GM23338 (cell line): ENCODE measurements at regions not wholly inside any gene's neighbourhood (a gene's known extent, or its start where the extent isn't known, plus 50 kb on each side); places are given as distances from the start of the nearest gene placed in this dataset.

Experiments used
- ATAC-seq: fragments of 200-7000 bp; cut with Tn5 transposase; 3 replicates; pipeline ENCODE4 v1.9.1; 2020
- DNase-seq: peaks from one replicate; pipeline ENCODE4 v3.0.0-alpha.2; 2015; ENCODE audit warnings: low spot score
- H2AFZ ChIP-seq: fragments of 200-600 bp; sonication (generic); 2 replicates; pipeline ENCODE4 v1.8.0; 2016; ENCODE audit warnings: antibody characterized with exemption, mild to moderate bottlenecking, moderate library complexity
- H3F3A ChIP-seq: fragments of 200-600 bp; sonication (generic); replicated peaks from 2 replicates; pipeline ENCODE4 v1.8.0; 2017; ENCODE audit warnings: antibody characterized with exemption, mixed run types, low read depth
- H3K27ac ChIP-seq: fragments of 200-600 bp; sonication (generic); 2 replicates; pipeline ENCODE4 v1.6.1; 2016; ENCODE audit warnings: low read depth
- H3K27me3 ChIP-seq: fragments of 200-600 bp; sonication (generic); 2 replicates; pipeline ENCODE4 v1.8.0; 2016; ENCODE audit warnings: mild to moderate bottlenecking, mixed run types, moderate library complexity; ENCODE audit not compliant: insufficient read depth
- H3K36me3 ChIP-seq: fragments of 200-600 bp; sonication (generic); 2 replicates; pipeline ENCODE4 v1.8.0; 2016; ENCODE audit warnings: mild to moderate bottlenecking; ENCODE audit not compliant: insufficient read depth
- H3K4me1 ChIP-seq: fragments of 200-600 bp; sonication (generic); 2 replicates; pipeline ENCODE4 v1.8.0; 2016; ENCODE audit warnings: mild to moderate bottlenecking, moderate library complexity; ENCODE audit not compliant: insufficient read depth
- H3K4me2 ChIP-seq: fragments of 200-600 bp; sonication (generic); 2 replicates; pipeline ENCODE4 v1.7.1; 2017; ENCODE audit warnings: mixed run types
- H3K4me3 ChIP-seq: fragments of 200-600 bp; sonication (generic); 2 replicates; pipeline ENCODE4 v1.6.1; 2016; ENCODE audit warnings: mixed run types
- H3K79me2 ChIP-seq: fragments of 200-600 bp; sonication (generic); replicated peaks from 2 replicates; pipeline ENCODE4 v1.8.0; 2017; ENCODE audit warnings: mild to moderate bottlenecking; ENCODE audit not compliant: insufficient read depth
- H3K9me2 ChIP-seq: fragments of 200-600 bp; sonication (generic); 2 replicates; pipeline ENCODE4 v1.8.0; 2017; ENCODE audit not compliant: insufficient read depth
- H4K20me1 ChIP-seq: fragments of 200-600 bp; sonication (generic); replicated peaks from 2 replicates; pipeline ENCODE4 v1.8.0; 2017; ENCODE audit warnings: mild to moderate bottlenecking; ENCODE audit not compliant: insufficient read depth
- H3K27ac Mint-ChIP-seq: 2 replicates; pipeline ENCODE4 v1.8.0; 2020; ENCODE audit warnings: inconsistent platforms, mild to moderate bottlenecking, moderate library complexity, mixed read lengths
- H3K27me3 Mint-ChIP-seq: 3 replicates; pipeline ENCODE4 v1.8.0; 2022; ENCODE audit warnings: low read depth, mild to moderate bottlenecking, moderate library complexity, mixed read lengths, inconsistent platforms; ENCODE audit not compliant: insufficient read depth, poor library complexity
- H3K36me3 Mint-ChIP-seq: 3 replicates; pipeline ENCODE4 v1.8.0; 2021; ENCODE audit warnings: low read depth, mild to moderate bottlenecking, inconsistent platforms, moderate library complexity, mixed read lengths
- H3K4me1 Mint-ChIP-seq: 3 replicates; pipeline ENCODE4 v1.8.0; 2020; ENCODE audit warnings: mild to moderate bottlenecking, inconsistent platforms, mixed read lengths
- H3K4me3 Mint-ChIP-seq: 3 replicates; pipeline ENCODE4 v1.8.0; 2021; ENCODE audit warnings: moderate library complexity, mild to moderate bottlenecking, inconsistent platforms, mixed read lengths
- H3K9me3 Mint-ChIP-seq: 3 replicates; pipeline ENCODE4 v1.8.0; 2020; ENCODE audit warnings: moderate library complexity, mild to moderate bottlenecking, inconsistent platforms, mixed read lengths
- CREB1 ChIP-seq: fragments of 250-450 bp; sonication (Bioruptor Pico); IDR thresholded peaks from 2 replicates; pipeline ENCODE4 v1.5.0; 2020; ENCODE audit warnings: low read depth, mild to moderate bottlenecking, moderate library complexity
- POLR2AphosphoS5 ChIP-seq: IDR thresholded peaks from 2 replicates; pipeline ENCODE4 v1.6.1; 2016; ENCODE audit warnings: antibody characterized with exemption, low read depth
- TF ChIP-seq, protein P1 (sequence below): fragments of 250-450 bp; sonication (Bioruptor Pico); IDR thresholded peaks from 2 replicates; pipeline ENCODE4 v1.5.0; 2020; ENCODE audit warnings: mild to moderate bottlenecking, moderate library complexity
- TF ChIP-seq, protein P2 (sequence below), 2 experiments: fragments of 200-600 bp in 1 of 2; sonication (generic) in 1 of 2; conservative IDR thresholded peaks; 2 replicates each; pipeline versions ENCODE4 v1.5.1 to v1.6.1; 2016 to 2017; ENCODE audit warnings: antibody characterized with exemption in 2 of 2, low read depth in 2 of 2, mild to moderate bottlenecking in 2 of 2, moderate library complexity in 1 of 2

DNA sequence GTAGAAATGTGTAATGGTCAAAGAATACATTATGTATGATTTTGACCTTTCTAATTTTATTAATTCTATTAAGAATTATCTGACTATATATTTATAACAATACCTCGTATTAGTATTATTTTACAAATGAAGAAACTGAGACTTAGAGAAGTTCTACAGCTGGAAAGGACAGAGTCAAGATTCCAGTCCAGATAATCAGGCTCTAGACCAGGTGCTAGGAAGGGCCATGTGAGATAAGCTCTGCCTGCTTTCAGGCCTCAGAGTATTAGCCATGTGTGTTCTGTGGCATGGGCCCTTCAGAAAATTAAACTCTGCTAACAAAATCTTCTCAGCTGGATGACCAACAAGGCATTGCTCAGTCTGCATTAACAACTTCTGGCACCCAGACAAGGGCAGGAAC is 87.5 kb downstream of the CD200R1L start (continued):
- TF ChIP-seq, protein P1, sequence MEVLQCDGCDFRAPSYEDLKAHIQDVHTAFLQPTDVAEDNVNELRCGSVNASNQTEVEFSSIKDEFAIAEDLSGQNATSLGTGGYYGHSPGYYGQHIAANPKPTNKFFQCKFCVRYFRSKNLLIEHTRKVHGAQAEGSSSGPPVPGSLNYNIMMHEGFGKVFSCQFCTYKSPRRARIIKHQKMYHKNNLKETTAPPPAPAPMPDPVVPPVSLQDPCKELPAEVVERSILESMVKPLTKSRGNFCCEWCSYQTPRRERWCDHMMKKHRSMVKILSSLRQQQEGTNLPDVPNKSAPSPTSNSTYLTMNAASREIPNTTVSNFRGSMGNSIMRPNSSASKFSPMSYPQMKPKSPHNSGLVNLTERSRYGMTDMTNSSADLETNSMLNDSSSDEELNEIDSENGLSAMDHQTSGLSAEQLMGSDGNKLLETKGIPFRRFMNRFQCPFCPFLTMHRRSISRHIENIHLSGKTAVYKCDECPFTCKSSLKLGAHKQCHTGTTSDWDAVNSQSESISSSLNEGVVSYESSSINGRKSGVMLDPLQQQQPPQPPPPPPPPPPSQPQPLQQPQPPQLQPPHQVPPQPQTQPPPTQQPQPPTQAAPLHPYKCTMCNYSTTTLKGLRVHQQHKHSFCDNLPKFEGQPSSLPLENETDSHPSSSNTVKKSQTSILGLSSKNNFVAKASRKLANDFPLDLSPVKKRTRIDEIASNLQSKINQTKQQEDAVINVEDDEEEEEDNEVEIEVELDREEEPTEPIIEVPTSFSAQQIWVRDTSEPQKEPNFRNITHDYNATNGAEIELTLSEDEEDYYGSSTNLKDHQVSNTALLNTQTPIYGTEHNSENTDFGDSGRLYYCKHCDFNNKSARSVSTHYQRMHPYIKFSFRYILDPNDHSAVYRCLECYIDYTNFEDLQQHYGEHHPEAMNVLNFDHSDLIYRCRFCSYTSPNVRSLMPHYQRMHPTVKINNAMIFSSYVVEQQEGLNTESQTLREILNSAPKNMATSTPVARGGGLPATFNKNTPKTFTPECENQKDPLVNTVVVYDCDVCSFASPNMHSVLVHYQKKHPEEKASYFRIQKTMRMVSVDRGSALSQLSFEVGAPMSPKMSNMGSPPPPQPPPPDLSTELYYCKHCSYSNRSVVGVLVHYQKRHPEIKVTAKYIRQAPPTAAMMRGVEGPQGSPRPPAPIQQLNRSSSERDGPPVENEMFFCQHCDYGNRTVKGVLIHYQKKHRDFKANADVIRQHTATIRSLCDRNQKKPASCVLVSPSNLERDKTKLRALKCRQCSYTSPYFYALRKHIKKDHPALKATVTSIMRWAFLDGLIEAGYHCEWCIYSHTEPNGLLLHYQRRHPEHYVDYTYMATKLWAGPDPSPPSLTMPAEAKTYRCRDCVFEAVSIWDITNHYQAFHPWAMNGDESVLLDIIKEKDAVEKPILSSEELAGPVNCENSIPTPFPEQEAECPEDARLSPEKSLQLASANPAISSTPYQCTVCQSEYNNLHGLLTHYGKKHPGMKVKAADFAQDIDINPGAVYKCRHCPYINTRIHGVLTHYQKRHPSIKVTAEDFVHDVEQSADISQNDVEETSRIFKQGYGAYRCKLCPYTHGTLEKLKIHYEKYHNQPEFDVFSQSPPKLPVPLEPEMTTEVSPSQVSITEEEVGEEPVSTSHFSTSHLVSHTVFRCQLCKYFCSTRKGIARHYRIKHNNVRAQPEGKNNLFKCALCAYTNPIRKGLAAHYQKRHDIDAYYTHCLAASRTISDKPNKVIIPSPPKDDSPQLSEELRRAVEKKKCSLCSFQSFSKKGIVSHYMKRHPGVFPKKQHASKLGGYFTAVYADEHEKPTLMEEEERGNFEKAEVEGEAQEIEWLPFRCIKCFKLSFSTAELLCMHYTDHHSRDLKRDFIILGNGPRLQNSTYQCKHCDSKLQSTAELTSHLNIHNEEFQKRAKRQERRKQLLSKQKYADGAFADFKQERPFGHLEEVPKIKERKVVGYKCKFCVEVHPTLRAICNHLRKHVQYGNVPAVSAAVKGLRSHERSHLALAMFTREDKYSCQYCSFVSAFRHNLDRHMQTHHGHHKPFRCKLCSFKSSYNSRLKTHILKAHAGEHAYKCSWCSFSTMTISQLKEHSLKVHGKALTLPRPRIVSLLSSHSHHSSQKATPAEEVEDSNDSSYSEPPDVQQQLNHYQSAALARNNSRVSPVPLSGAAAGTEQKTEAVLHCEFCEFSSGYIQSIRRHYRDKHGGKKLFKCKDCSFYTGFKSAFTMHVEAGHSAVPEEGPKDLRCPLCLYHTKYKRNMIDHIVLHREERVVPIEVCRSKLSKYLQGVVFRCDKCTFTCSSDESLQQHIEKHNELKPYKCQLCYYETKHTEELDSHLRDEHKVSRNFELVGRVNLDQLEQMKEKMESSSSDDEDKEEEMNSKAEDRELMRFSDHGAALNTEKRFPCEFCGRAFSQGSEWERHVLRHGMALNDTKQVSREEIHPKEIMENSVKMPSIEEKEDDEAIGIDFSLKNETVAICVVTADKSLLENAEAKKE (CRISPR knock-in tag): no peak
- TF ChIP-seq, protein P2, sequence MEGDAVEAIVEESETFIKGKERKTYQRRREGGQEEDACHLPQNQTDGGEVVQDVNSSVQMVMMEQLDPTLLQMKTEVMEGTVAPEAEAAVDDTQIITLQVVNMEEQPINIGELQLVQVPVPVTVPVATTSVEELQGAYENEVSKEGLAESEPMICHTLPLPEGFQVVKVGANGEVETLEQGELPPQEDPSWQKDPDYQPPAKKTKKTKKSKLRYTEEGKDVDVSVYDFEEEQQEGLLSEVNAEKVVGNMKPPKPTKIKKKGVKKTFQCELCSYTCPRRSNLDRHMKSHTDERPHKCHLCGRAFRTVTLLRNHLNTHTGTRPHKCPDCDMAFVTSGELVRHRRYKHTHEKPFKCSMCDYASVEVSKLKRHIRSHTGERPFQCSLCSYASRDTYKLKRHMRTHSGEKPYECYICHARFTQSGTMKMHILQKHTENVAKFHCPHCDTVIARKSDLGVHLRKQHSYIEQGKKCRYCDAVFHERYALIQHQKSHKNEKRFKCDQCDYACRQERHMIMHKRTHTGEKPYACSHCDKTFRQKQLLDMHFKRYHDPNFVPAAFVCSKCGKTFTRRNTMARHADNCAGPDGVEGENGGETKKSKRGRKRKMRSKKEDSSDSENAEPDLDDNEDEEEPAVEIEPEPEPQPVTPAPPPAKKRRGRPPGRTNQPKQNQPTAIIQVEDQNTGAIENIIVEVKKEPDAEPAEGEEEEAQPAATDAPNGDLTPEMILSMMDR (conservative IDR thresholded peaks at IDR 0.05; ENCODE audit: low read depth in 2 of 2): no peak
- TF ChIP-seq CREB1 (CRISPR knock-in tag): no peak

DNA sequence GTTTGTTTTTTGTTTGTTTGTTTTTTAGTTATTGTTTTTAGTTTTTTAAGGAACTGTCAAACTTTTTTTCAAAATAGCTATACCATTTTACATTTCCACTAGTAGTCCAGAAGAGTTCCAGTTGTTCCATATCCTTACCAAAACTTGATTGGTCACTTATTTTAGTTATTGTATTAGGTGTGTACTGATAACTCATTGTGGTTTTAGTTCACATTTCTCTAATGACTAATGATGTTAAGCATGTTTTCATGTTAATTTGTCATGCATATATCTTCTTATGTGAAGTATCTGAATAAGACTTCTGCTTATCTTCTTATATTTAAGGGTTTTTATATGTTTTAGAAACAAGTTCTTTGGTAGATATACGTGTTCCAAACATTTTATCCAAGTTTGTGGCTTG is 89.5 kb downstream of the CD200R1L start:
- Mint-ChIP-seq H3K4me1 (peaks cover 3% of the 10 kb centered on the region; the same call in 2 of the 3 replicates), H3K27ac (no peak overlapping the region), H3K9me3 (peaks cover 3% of the 10 kb centered on the region; the same call in 1 of the 3 replicates), H3K27me3 (no peaks in the 10 kb centered on the region), H3K4me3 (no peak overlapping the region), H3K36me3 (no peaks in the 10 kb centered on the region)
- peaks cover 6% of the 10 kb centered on the region; the same call in 1 of the 2 replicates for H3K9me2 ChIP-seq
- no peaks in the 10 kb centered on the region for H3K36me3 ChIP-seq
- DNase-seq (no peak), ATAC-seq (no peak)
- H3K27ac ChIP-seq: no peak overlapping the region
- H2AFZ ChIP-seq: no peak overlapping the region
- H3F3A ChIP-seq: no peaks in the 10 kb centered on the region
- no peak for TF ChIP-seq POLR2AphosphoS5
- H4K20me1 ChIP-seq: no peaks in the 10 kb centered on the region
- H3K4me3 ChIP-seq: no peak overlapping the region
- no peaks in the 10 kb centered on the region for H3K27me3 ChIP-seq
- no peaks in the 10 kb centered on the region for H3K79me2 ChIP-seq
- H3K4me2 ChIP-seq: no peak overlapping the region
- no peaks in the 10 kb centered on the region; the same call in 1 of the 2 replicates for H3K4me1 ChIP-seq
